ENCODE measurements at regions not wholly inside any gene's neighbourhood (a gene's known extent, or its start where the extent isn't known, plus 50 kb on each side); places are given as distances from the start of the nearest gene placed in this dataset.
"Not testable (repeated sequence)": the region's sequence is repeated elsewhere in the genome, so short reads cannot be mapped to it uniquely, and the experiment has no call there.

DNA sequence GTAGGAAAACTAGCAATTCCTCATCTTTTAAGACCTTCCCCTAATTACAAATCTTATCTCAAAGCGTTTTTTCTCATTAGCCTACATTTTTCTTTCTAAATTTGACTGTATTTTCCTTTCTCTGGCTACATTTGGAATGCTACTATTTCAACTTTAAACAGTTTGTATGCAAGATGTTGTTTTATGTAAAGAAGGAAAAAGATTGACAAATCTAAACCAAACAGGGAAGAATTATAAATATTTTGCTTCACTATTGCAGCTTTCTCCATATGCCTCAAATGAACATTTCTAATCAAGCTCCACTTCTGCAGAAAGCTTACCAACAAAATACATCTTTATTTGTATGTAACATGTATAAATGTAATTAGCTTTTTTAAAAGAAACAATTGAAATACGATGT is 156.2 kb downstream of the MZT1 start:
- DNase-seq, result no peak

DNA sequence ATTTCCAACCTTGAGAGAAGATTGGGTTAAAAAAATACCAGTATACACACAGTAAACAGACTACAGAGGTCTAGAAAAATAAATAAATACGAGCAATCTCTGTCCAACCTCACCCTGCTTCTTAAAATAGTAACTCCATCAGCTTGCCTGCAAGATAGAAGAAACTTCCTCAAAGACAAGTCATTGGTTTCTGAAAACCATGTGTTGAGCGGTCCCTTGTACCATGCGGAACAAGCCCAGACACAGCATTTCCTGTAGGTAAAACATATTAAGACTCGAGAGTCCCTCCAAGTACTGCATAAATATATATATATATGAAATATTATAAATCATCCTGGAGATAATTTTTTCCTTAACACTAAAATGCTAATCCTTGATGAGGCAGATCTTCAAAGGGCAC is 157.4 kb downstream of the MZT1 start:
- DNase-seq, result no peak

DNA sequence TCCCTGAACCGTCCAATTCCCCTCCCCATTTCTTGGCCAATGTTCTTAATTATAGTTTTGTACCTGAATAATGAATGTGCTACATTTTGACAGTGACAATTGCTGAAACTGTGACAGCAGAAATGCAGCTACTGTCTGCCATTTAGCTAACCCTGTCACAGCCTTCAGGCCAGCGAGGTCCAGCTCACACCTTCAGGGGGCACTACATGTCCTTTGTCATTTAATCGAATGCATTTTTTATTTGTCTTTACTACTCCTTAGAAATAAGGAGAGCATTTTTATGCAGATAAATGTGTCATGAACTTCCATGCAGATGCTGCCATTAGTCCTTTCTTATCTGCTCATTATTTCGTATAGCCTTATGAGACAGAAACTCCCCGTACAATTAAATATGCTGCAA is 159.9 kb downstream of the MZT1 start:
- DNase-seq, result no peak

DNA sequence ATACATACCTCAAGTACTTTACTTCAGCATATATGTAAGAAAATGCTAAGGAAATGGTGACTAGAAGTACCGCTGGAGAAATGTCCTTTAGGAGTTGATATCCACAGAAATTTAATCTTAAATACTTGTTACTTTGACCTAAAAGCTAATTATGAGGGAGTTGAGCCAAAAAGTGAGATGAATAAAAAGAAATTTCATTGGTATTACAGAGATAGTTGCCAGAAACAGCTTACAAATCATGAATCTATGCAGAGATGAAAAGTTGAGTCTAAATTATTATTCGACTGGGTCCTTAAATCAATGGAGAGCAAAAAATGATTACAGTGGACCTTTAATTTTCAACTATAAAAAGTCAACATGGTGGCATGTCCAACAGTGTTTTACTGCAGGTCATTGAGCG is 160.9 kb downstream of the MZT1 start:
- DNase-seq, result no peak

DNA sequence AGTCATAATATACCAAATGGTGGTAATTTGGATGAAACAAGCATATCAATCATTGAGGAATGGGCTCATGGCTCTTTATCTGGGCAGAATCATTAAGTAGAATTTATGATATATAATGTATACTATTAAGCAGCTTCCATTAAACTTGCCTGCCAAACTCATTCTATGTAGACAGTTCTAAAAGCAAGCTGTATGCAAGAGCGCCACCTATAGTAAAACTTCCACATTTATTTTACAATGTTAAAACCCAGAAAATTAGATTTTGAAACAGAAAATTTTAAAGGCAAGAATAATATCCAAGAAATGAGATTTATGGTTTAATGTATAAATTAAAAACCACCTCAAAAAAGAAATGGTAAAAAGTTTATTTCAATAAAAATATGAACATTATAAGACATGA is 161.5 kb downstream of the MZT1 start:
- peak; percentile 75 for DNase-seq

DNA sequence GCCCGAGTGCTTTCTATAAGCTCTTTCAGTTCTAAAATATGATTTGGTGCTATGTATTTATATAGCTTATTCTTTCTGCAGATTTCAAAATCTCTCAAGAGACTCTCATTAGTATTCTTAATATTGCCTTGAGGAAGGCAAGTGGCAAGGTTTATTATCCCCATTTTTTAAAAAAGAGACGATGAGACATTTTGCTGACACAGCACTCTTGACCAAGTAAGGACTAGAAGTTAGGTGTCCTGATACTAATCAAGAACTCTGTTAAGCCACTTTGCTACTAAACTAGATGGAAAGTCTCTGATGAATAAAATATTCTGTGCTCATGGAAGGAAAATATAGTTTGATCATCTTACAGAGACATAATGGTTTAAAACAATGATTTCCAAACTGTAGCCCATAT is 164.7 kb downstream of the MZT1 start:
- no peak for DNase-seq

DNA sequence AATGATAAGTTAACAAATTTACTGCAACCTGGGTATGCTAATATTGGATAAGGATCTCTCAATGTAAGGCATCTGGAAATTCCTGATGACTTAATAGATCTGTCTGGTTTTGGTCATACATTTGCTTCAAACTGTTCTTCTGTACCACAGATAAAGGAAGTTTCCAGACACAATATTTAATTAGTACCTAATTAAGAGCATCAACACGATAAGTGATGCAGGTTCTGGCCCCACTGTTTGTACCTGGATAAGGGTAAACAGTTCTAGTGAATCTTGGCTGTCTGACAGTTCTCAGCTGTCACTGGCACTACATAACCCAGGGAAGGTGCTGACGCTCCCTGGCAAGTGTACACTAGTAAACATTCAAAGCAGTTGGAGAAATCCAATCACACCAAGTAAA is 165.6 kb downstream of the MZT1 start:
- DNase-seq, result no peak

DNA sequence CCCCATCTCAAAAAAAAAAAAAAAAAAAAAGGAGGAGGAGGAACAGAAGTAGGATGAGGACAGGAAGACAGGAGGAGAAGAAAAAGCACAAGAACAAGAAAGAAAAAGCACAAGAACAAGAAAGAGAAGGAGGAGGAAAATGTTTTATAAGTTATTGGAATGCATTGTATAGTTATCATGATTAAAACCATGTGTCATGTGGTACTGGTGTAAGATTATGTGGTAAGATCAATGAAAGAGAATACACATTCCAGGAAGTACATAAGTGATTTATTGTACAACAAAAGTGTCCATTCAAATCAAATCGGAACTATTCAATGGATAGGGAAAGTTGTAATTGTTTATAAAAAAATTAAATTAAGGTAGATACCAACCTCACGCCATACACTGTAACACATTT is 167.7 kb downstream of the MZT1 start:
- DNase-seq, result no peak

DNA sequence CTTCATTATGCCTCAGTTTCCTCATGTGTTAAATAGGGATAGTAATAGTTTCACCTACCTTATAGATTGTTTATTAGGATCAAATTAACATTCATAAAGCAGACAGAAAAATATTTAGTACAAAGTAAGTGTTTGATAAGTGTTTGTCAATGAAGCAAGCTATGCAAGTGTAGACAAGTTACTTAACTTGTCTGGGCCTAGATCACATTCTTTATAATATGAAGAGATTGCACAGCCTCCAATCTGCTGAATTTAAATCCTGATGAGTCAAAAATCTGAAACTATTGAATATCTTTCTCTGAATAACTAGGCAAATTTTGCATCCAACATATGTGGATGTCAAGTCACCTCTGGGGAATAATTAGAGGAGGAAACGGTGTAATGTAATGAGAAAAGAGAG is 170.5 kb downstream of the MZT1 start:
- DNase-seq, result no peak

DNA sequence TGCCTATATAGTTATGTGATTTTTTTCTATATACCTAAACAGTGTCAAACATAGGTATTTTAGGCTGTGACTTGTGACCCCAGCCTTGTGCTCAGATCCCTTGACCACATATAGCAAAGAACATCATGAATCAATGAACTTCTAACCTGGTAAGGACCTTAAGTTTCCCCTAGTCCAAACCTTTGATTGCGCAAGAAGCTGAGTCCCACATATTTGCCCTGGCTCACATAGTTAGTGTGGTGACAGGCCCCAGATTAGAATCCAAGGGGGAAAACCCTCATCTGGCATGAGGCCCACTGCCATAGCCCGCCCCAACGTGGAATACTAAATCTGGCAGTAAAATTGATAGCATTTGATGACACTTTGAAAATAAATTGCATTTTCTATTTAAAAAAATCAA is 171.8 kb downstream of the MZT1 start:
- no peak for DNase-seq

DNA sequence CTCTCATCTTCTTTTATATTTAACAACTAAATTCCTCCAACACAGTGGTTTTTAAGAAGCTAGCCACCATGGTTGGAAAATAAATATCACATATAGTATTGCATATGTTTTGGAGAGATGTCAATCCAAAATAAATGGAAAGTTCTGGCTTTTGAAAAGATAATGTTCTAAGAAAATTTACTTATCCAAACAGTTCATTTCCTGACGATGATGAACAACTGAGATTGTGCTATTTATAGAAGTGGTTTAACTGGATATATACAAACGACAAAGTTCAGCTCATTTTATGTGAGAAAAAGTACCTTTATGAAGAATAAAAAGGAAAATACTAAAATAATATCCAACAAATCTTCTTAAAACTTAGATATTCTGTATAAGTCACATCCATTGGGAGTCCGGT is 174.7 kb downstream of the MZT1 start:
- no peak for DNase-seq

DNA sequence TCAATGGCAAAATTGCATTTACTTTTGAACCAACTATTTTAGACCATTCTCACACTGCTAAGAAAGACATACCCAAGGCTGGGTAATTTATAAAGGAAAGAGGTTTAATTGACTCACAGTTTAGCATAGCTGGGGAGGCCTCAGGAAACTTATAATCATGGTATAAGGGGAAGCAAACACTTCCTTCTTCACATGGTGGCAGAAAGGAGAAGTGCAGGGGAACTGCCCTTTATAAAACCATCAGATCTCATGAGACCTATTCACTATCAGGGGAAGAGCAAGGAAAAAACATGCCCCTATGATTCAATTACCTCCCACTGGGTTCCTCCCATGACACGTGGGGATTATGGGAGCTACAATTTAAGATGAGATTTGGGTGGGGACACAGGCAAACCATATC is 181.5 kb downstream of the MZT1 start:
- DNase-seq, result not testable (repeated sequence)

DNA sequence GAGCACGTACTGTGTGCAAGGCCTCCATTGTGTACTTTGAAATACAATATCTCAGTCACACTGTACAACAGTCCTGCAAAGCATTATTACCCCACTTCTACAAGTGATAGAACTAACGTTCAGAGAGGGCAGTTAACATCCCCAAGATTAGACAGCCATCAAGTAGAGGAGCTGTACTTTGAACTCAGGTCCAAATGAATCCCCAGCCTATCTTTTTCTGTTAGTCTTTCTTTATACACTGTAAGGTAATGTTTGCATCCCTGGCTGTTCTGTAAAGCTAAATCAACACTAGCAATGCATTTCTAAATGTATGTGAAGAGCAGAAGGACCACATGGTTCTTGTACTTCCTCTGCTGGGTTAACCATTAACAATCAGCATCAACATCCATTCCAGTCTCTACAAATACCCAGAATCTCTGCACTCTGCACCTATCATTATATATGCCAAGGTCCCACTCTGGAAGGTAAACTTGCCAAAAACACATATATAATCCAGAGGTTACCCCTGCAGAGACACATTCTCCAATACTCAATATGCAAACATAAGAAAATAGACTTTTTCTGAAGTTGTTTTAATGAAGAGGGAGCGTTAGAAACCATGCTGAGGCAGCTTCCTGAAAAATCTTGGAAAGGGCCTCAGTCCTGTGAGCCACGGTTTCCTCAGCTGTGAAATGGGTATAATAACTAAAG is 182.3 kb downstream of the MZT1 start:
- no peak for DNase-seq

DNA sequence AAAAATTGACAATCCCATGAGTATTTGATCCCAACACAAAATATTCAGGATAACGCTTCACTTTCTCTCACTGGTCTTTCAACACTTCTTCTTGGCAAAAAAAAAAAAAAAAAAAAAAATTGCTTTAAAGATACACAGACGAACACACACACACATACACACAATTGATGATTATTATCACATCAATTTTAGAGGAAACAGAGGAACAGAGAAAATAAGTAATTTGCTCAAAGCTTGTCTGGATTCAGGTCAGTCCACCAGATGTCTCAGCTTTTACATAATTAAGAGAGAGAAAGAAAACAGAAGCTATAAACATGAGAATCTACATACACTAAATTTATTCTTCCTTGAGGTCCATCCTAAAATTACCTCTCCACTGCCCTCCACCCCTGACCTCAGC is 183.4 kb downstream of the MZT1 start:
- no peak for DNase-seq

DNA sequence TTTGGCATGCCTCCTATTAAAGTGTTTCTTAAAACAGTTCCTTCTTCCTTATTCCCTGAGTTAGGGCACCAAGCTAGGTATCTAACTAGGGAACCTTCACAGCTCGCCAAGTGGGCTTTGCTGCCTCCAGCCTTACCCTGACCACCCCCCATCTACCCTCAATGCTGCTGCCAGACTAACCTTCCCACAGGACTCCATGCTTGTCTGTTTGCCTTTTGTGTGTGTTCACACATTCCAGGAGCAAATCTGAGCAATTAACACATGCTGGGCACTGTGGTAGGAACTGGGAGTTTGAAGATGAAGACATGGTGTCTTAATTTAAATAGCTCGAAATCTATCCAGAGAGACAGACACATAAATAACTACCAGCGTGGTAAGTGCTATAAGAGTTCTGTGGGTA is 185.2 kb downstream of the MZT1 start:
- no peak for DNase-seq

DNA sequence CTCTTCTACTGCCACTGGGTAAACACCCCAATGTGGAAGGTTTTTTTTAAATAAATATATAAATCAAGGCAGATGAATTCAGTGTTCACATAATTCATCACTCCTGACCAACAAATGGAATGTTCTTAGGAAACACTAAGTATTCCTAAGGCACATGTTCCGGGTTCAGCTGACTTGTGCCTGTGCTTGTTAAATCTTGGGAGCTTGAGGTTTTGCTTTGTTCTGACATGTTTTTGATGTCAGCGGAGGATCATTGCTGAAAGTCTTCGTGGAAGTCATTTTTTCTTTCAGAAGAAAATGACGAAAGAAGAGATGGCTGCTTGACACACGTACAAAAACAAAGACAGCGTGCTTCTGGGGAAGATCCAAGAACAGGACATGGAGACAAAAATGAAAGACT is 185.8 kb downstream of the MZT1 start:
- DNase-seq, result no peak

DNA sequence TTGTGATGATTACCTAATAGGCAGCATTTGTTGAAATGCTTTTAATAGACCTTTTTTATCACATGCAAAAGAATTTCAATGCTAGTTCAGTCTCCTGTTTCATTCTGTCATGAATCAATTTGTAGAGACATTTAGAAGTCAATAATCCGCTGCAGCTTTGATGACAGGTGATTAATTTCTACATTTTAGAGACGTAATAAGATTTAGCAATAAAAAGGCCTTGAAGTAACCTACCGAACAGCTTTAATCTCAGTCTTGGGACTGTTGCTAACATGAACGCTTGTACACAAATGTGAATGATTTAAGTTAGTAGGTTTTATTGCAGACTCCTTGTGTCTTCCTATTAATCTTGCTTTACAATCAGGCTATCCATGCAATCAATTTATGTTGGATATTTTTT is 186.5 kb downstream of the MZT1 start:
- no peak for DNase-seq

DNA sequence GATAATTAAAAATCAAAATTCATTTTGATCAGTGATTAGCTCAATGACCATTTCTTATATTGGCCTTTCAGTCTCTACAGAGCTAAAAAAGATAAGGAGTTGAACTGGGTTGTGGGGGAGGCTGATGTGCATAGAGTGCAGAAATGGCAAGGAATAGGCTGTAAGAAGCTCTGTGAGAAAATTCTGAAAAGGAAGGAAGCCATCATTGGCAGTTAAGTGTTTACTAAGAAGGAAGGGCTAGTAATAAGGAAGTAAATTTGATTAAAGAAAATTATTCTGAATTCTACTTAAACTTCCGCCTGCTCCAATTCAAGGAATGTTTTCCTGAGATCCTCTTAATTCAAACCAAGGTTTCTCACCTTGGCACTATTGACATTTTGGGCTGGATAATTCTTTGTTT is 187.5 kb downstream of the MZT1 start:
- DNase-seq, result no peak

DNA sequence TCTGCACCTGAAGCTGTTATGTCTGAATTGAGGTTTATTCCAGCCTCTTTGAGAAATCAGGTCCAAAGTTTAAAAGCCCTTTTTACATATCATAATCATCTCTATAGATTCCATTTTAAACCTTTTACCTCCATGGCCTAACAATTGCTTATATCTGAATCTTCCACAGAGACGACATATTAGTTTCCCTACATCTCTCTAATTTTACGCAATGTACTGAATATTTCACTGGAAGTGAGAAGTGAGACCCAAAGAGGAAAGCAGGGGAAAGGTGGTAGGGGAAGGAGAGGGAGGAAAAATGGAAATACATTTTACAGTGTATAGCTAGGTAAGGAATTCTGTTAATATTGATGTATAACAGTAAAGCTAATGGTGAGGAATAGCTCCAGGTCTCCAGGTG is 189.6 kb downstream of the MZT1 start:
- no peak for DNase-seq

DNA sequence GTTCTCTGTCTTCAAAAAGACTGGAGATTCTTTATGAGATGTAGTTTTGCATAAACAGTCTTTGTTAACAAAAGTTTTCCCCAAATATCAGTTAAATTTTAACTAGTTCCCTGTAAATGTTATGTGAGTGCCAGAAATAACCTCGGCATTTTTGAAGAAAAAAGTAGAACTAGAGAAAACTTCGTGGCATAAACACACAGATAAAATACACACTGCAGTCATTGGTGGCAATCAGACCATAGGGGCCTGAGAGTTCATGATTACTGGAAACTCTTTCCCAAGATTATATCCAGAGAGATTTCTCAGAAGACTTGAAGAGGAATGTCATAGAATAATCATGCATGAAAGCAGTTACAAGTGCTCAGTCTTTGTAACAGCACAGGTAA is 190.0 kb downstream of the MZT1 start:
- no peak for DNase-seq

DNA sequence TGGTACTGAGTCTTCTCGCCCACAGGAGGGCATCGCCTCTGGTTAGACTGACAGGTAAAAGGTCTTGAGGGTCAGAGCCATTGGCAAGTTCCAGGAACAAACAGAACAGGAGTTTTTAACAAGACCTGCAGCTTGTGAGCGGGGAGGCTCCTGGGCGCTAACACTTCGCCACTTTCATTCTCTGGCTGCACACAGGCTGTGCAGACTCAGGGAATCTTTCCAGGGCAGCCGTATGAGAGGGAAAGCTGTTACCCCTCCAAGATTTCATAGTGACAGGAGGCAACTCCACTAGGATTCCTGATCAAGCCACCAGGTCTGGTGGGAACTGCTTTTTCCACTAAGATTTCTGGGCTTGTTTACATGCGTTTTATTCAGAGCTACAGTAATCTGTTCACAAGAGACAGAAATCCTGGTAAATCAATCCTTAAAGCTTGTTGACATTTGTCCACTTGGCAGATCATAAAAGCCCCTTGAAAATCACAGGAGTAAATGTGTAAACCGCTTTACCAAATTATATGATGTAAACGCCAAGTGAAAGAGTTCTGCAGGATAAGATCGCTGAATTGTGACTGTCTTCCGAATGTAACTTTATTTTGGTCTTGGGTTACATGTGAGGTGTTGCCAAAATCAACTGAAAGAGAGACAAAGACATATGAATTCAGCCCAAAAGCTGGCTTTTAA is 190.6 kb downstream of the MZT1 start:
- peak; percentile 53 for DNase-seq

DNA sequence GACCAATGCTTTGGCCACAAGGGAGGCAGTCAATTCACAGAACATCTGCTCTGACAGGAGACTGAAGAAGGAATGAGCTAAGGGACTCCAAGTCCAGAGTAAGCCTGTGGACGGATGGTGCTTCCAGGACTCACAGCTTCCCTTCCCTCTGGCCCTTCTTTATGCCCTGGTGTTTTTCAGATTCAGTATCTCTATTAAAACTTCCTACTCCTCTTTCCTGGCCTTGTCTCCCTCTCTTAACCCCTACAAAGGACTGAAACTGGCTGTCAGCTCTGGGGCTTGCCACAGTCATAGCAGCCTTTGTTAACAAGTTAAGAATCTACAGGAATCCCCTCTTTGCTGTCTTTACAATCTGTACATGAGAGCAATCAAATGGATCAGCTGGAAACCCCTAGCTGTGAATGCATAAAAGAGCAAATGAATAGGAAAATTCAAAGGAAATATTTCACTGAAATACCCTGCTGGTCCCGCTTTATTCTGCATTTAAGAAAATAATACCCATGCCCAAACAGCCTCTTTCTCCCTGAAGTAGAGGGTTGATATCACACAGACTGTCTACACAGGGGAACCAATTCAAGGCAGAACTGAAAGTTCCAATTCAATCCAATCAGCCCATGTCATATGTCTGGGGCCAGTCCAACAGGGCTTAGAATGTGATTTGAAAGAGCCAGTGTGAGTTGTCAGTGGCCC is 192.3 kb downstream of the MZT1 start:
- no peak for DNase-seq

DNA sequence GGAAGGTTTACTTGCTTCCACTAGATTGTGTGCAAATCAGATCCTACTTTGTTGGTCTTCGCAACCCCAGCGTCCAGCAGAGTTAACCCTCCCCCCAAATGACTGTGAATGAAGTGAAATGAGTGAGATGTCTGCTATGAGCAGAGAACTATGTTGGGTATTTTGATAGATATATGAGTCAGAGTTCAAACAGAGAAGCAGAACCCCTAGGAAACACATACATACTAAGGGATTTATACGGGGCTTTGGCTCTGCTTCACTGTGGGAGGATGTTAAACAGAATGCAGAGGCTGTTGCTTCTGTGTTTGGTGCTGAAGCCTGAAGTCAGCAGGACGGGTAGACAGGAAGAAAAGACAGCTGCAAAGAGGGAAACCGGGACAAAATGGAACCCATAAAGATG is 197.0 kb downstream of the MZT1 start:
- DNase-seq, result no peak

DNA sequence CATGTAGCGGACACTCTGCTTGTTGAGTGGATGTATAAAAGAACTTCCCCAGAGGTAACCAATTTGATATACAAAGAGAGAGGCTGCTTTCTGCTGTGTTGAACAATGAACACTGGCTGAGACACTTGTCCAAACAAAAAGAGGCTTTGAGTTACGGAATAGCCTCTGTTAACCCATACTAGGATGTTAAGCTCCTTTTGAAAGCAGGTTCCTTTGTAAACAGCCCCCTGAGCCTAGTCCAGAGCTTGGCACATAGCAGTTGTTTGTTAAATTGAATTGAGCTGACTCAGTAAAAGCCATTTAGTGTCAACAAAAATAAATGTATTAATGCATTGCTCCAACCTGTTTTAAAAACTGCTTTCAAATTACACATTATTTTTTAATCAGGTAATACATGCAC is 200.1 kb downstream of the MZT1 start:
- peak; percentile 12 for DNase-seq

DNA sequence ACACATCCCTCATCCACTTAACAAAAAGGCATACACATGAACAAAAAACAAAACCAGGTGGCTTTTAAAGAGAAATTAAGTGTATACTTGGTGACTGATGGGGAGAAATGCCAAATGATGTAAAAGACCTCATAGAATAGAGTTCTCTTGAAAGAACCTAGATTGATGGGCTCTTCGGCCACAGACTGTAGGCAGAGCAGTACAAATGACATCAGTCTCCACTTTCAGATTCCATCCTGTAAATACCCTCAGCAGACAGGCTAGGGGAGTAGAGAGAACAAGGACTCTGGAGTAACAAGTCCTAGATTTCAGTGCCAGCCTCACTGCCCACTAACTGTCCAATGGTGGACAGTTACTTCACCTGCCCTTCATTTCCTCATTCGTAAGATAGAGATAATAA is 203.8 kb downstream of the MZT1 start:
- no peak for DNase-seq

Measured in NCI-H1092 treated with DMSO at 0.1 percent for 48 hours (cell line).